Psoas muscle (tissue), 7 donors: ENCODE measurements at regions not wholly inside any gene's neighbourhood (a gene's known extent, or its start where the extent isn't known, plus 50 kb on each side); places are given as distances from the start of the nearest gene placed in this dataset.

Experiments
- ATAC-seq, 4 donors: fragments of 200-7000 bp; cut with Tn5 transposase; one replicate each; pipeline ENCODE4 v1.9.1; 2020; ENCODE audit warnings: moderate library complexity in 3 of 4, mild to moderate bottlenecking in 2 of 4
- DNase-seq, 2 donors: peaks; one replicate each; pipeline ENCODE4 v3.0.0-alpha.2; 2020
- H3K27ac ChIP-seq: fragments of 200-600 bp; one replicate; pipeline ENCODE4 v1.8.0; 2022
- H3K27me3 ChIP-seq, 3 donors: fragments of 200-600 bp in 1 of 3; one replicate each; pipeline versions ENCODE4 v1.6.1 to v1.8.0; 2013 to 2022; ENCODE audit warnings: low read length in 2 of 3, mild to moderate bottlenecking in 2 of 3, moderate library complexity in 1 of 3; ENCODE audit not compliant: insufficient read depth in 3 of 3
- H3K36me3 ChIP-seq, 2 donors: fragments of 200-600 bp in 1 of 2; one replicate each; pipeline versions ENCODE4 v1.6.1 to v1.8.0; 2013 to 2022; ENCODE audit warnings: low read depth in 1 of 2, mild to moderate bottlenecking in 1 of 2, moderate library complexity in 1 of 2; ENCODE audit not compliant: insufficient read depth in 1 of 2
- H3K4me1 ChIP-seq: fragments of 200-600 bp; one replicate; pipeline ENCODE4 v1.8.0; 2022
- H3K4me3 ChIP-seq: fragments of 200-600 bp; one replicate; pipeline ENCODE4 v1.8.0; 2022; ENCODE audit warnings: mild to moderate bottlenecking
- H3K9me3 ChIP-seq: fragments of 200-600 bp; one replicate; pipeline ENCODE4 v1.8.0; 2022
- WGBS, 3 donors: extraction: QIAGEN DNeasy Blood & Tissue Kit; methylation state at CpG; one replicate each; pipeline versions ENCODE4 v1.1.6 to v1.1.7; 2013; 5-methylcytosine and 5-hydroxymethylcytosine counted together
- intact Hi-C, 2 donors: fragments of 100-400 bp; cut with DNase I; formaldehyde crosslinking; loops; one replicate each; pipeline versions ENCODE4 v1.11.0 to v1.14.2; 2022
- TF ChIP-seq, protein P1 (sequence below): fragments of 200-600 bp; IDR thresholded peaks from one replicate; pipeline ENCODE4 v1.8.0; 2022; ENCODE audit warnings: antibody characterized with exemption
- donor health status: healthy with polysubstance abuse.
- donor health status: DM: no; HTN: no; CAD: no; lungs with moderate emphysema.
- donor health status: Bipolar disorder and iron deficiency.
- donor health status: healthy.
- donor health status: DM: yes; HTN: yes; CAD: no.
- donor health status: DM: no; HTN: no; CAD: no.
- donor health status: DM: yes; HTN: yes; CAD: no.

DNA sequence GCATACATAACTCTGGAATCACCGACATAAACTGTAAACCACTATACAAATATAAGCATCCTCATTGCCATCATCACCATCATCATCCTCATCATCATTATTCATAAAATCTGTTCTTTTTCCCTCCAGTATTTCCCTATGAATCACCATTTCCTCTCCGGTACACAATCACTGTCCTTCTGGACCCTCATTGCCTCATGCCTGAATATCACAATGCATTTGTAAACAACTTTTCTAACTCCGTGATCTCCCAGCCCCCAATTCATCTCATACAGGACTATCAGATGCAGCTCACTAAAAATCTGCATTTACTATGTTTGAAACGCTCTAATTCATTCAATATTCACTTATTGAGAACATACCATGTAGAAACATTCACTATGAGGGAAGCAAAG lies 339.7 kb downstream of the TBC1D32 start:
- 74 to 76% (median 74%) methylated on average over 4 of the region's 4 CpGs for WGBS, 3 donors
- TF ChIP-seq, protein P1, sequence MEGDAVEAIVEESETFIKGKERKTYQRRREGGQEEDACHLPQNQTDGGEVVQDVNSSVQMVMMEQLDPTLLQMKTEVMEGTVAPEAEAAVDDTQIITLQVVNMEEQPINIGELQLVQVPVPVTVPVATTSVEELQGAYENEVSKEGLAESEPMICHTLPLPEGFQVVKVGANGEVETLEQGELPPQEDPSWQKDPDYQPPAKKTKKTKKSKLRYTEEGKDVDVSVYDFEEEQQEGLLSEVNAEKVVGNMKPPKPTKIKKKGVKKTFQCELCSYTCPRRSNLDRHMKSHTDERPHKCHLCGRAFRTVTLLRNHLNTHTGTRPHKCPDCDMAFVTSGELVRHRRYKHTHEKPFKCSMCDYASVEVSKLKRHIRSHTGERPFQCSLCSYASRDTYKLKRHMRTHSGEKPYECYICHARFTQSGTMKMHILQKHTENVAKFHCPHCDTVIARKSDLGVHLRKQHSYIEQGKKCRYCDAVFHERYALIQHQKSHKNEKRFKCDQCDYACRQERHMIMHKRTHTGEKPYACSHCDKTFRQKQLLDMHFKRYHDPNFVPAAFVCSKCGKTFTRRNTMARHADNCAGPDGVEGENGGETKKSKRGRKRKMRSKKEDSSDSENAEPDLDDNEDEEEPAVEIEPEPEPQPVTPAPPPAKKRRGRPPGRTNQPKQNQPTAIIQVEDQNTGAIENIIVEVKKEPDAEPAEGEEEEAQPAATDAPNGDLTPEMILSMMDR: no peak
- DNase-seq (no peak), ATAC-seq (no peak)
- H3K4me1 ChIP-seq: no peaks in the 10 kb centered on the region
- H3K9me3 ChIP-seq: no peaks in the 10 kb centered on the region
- intact Hi-C loops: no loop called here
- H3K27ac ChIP-seq: no peak overlapping the region
- H3K27me3 ChIP-seq: no peaks in the 10 kb centered on the region
- H3K36me3 ChIP-seq: no peaks in the 10 kb centered on the region
- H3K4me3 ChIP-seq: no peak overlapping the region

DNA sequence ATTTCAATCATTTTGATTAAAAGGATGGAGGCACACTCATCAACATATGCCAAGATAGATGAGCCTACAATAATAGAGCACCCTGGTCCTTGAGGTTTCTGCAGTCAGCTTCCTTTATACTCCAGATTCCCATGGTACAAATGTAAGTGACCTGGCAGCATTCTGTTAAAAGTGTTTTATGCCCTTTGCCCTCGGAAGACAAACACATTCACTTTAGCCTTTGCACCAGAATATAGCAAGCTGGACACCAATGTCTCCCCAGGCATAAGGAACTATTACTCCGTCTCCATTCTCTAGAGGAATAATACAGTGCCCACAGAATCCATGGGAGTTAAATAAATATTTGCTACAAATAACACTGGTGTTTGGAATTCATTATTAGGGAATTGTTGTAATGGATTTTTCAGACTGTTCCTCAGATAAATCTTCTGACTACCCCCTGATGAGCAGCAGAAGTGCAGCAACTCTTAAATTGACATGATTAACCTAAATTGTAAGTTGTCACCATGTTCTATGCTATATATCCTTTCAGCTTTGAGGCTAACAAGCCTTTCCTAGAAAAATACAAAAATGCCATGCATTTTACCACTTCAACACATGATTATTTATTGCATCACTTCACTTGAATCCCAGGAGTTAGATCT lies 340.2 kb downstream of the TBC1D32 start:
- H3K27me3 ChIP-seq: no peaks in the 10 kb centered on the region
- no peak overlapping the region for H3K27ac ChIP-seq
- WGBS, 3 donors: 63 to 80% (median 71%) methylated on average over 2 of the region's 2 CpGs
- DNase-seq (no peak), ATAC-seq (no peak)
- H3K9me3 ChIP-seq: no peaks in the 10 kb centered on the region
- H3K36me3 ChIP-seq: no peaks in the 10 kb centered on the region
- H3K4me1 ChIP-seq: no peaks in the 10 kb centered on the region
- no peak overlapping the region for H3K4me3 ChIP-seq
- TF ChIP-seq, protein P1: no peak
- intact Hi-C loops: no loop called here

DNA sequence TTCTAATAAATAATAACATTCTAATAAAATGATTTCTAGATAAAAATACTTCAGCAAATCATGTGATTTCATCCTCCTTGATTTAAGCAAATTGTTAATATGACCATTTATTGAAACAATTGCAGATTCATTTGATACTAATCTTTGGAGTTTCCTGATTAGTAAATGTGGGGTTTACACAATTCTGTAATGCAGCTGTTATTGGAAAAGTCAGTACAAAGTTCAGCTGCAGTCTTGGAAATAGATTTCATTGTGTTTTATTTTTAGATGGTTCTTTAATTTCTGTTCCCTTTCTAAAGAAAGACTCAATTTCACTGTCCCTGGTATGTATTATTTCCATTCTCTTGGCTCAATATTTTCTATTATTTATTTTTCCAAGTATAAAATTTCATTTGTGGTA lies 342.0 kb downstream of the TBC1D32 start:
- Histone ChIP-seq H3K27me3 (no peaks in the 10 kb centered on the region), H3K4me3 (no peak overlapping the region), H3K9me3 (no peaks in the 10 kb centered on the region), H3K27ac (no peak overlapping the region), H3K4me1 (no peaks in the 10 kb centered on the region), H3K36me3 (no peaks in the 10 kb centered on the region)
- no peak for DNase-seq
- intact Hi-C loops: no loop called here
- TF ChIP-seq, protein P1: no peak
- no peak for ATAC-seq

DNA sequence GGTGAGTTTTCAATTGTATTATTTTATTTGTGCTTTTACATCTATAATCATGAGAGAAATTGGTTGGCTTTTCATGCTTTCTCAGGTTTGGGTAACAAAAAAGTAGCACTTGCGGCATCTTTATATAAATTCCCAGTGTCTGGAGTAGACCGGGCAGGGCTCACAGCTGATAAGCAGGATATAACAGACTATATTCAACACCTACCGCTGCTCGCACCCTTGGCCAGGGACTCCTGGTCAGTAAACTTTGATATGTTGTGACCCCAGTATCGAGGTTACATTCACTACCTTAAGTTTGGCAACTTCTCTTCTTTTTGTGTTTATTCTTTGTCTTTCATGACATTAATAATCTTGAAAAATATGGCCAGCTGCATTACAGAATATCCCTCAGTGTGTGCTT lies 343.4 kb downstream of the TBC1D32 start:
- Histone ChIP-seq H3K36me3 (no peaks in the 10 kb centered on the region), H3K27me3 (no peaks in the 10 kb centered on the region), H3K4me1 (no peaks in the 10 kb centered on the region), H3K9me3 (no peaks in the 10 kb centered on the region), H3K27ac (no peak overlapping the region), H3K4me3 (no peak overlapping the region)
- 84 to 90% (median 89%) methylated on average over 5 of the region's 5 CpGs for WGBS, 3 donors
- no peak for ATAC-seq
- intact Hi-C loops: no loop called here
- TF ChIP-seq, protein P1: no peak
- no peak for DNase-seq

DNA sequence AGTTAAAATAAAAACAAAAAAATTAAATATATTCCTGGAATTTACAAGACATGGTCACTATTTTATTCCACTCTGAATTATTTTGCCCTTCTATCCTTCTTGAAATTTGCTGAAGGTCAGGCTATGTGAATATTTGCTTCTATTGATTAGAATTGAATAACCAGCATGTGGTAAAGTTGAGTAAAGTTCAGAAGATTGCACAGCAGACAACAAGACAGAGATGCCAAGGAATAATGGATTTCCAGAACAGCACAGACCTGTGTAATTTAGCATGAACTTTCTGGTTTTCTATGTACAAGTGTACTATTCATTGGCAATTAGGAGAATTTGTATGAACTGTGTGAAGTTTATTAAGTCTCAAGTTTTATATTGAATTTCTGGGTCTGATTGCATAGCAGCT lies 352.4 kb downstream of the TBC1D32 start:
- TF ChIP-seq, protein P1: no peak
- H3K4me1 ChIP-seq: no peaks in the 10 kb centered on the region
- no peaks in the 10 kb centered on the region for H3K27me3 ChIP-seq
- H3K9me3 ChIP-seq: no peaks in the 10 kb centered on the region
- H3K27ac ChIP-seq: no peak overlapping the region
- H3K36me3 ChIP-seq: no peaks in the 10 kb centered on the region
- no peak overlapping the region for H3K4me3 ChIP-seq
- ATAC-seq (no peak), DNase-seq (no peak)
- intact Hi-C loops: no loop called here
